Naive thymus-derived CD4-positive, alpha-beta T cell (primary cell): ENCODE measurements at regions not wholly inside any gene's neighbourhood (a gene's known extent, or its start where the extent isn't known, plus 50 kb on each side); places are given as distances from the start of the nearest gene placed in this dataset.
"Not testable (repeated sequence)": the region's sequence is repeated elsewhere in the genome, so short reads cannot be mapped to it uniquely, and the experiment has no call there.

Experiments
- ATAC-seq: fragments of 150-1000 bp; cut with Tn5 transposase; 2 replicates; pipeline ENCODE4 v1.10.0; 2021; ENCODE audit warnings: mild to moderate bottlenecking, moderate library complexity
- CTCF ChIA-PET: fragments of 350-600 bp; sonication (Branson Sonifier 250); formaldehyde crosslinking; loops from one replicate; lab custom pipeline; 2021; ENCODE audit warnings: antibody characterized with exemption; lab: Charles Lee
- POLR2A ChIA-PET: fragments of 350-600 bp; sonication (Branson Sonifier 250); formaldehyde crosslinking; loops from one replicate; lab custom pipeline; 2021; ENCODE audit warnings: antibody characterized with exemption, inconsistent platforms; lab: Charles Lee
- DNase-seq, 9 donors: peaks; one replicate each; pipeline versions ENCODE4 v3.0.0 to v3.0.0-alpha.2; 2020 to 2022; ENCODE audit warnings: mixed read lengths in 1 of 9
- H3K27ac ChIP-seq: one replicate; pipeline ENCODE4 v1.7.0; 2013; ENCODE audit warnings: mild to moderate bottlenecking, low read depth, low read length, moderate library complexity
- H3K27me3 ChIP-seq, 2 donors: one replicate each; pipeline ENCODE4 v1.7.0; 2013; ENCODE audit warnings: low read length in 2 of 2, mild to moderate bottlenecking in 2 of 2, moderate library complexity in 2 of 2; ENCODE audit not compliant: control insufficient read depth in 2 of 2, insufficient read depth in 2 of 2
- H3K36me3 ChIP-seq, 3 experiments: 1 replicate in 2 of 3; 2 replicates in 1 of 3; pipeline ENCODE4 v1.7.0; 2013; ENCODE audit warnings: low read length in 3 of 3, mild to moderate bottlenecking in 3 of 3, moderate library complexity in 1 of 3; ENCODE audit not compliant: insufficient read depth in 3 of 3, control insufficient read depth in 2 of 3
- H3K4me1 ChIP-seq, 2 donors: one replicate each; pipeline ENCODE4 v1.7.0; 2013; ENCODE audit warnings: low read length in 2 of 2, mild to moderate bottlenecking in 2 of 2, moderate library complexity in 1 of 2; ENCODE audit not compliant: control insufficient read depth in 2 of 2, insufficient read depth in 2 of 2
- H3K4me3 ChIP-seq: 2 replicates; pipeline ENCODE4 v1.7.0; 2013; ENCODE audit warnings: mild to moderate bottlenecking, low read length
- H3K9me3 ChIP-seq, 3 experiments: 1 replicate in 2 of 3; 2 replicates in 1 of 3; pipeline ENCODE4 v1.7.0; 2013; ENCODE audit warnings: low read length in 3 of 3; ENCODE audit not compliant: control insufficient read depth in 2 of 3
- H3K27ac Mint-ChIP-seq, 9 donors: one replicate each; pipeline ENCODE4 v1.8.0; 2020 to 2022; ENCODE audit warnings: mixed read lengths in 9 of 9, mild to moderate bottlenecking in 8 of 9, moderate library complexity in 5 of 9, inconsistent platforms in 2 of 9
- H3K27me3 Mint-ChIP-seq, 5 donors: one replicate each; pipeline ENCODE4 v1.8.0; 2021 to 2022; ENCODE audit warnings: mixed read lengths in 5 of 5, mild to moderate bottlenecking in 1 of 5
- H3K36me3 Mint-ChIP-seq, 5 donors: one replicate each; pipeline ENCODE4 v1.8.0; 2020 to 2022; ENCODE audit warnings: mixed read lengths in 5 of 5, mild to moderate bottlenecking in 3 of 5, inconsistent platforms in 1 of 5
- H3K4me1 Mint-ChIP-seq, 7 donors: one replicate each; pipeline ENCODE4 v1.8.0; 2020 to 2022; ENCODE audit warnings: mixed read lengths in 7 of 7, mild to moderate bottlenecking in 3 of 7, inconsistent platforms in 1 of 7
- H3K4me3 Mint-ChIP-seq, 10 donors: one replicate each; pipeline ENCODE4 v1.8.0; 2020 to 2022; ENCODE audit warnings: mild to moderate bottlenecking in 10 of 10, mixed read lengths in 10 of 10, moderate library complexity in 6 of 10, inconsistent platforms in 2 of 10
- H3K9me3 Mint-ChIP-seq, 11 donors: one replicate each; pipeline ENCODE4 v1.8.0; 2020 to 2022; ENCODE audit warnings: mixed read lengths in 11 of 11, mild to moderate bottlenecking in 4 of 11, inconsistent platforms in 1 of 11, moderate library complexity in 1 of 11
- intact Hi-C, 2 donors: fragments of 100-400 bp; cut with micrococcal nuclease; formaldehyde crosslinking; loops; one replicate each; pipeline ENCODE4 v1.15.1; 2023

- ATAC-seq (no peak), DNase-seq (no peak)
- Histone ChIP-seq H3K27me3 (no peaks in the 10 kb centered on the region), H3K4me3 (no peak overlapping the region), H3K36me3 (no peaks in the 10 kb centered on the region), H3K9me3 (no peaks in the 10 kb centered on the region), H3K27ac (no peak overlapping the region), H3K4me1 (no peaks in the 10 kb centered on the region)
- H3K4me1 Mint-ChIP-seq = peaks cover 0 to 1% (median 0%) of the 10 kb centered on the region in 7 donors
- intact Hi-C loops = no loop called here
- H3K36me3 Mint-ChIP-seq = no peaks in the 10 kb centered on the region
- no peak overlapping the region for H3K27ac Mint-ChIP-seq
- CTCF ChIA-PET = no interaction called here
- no peak overlapping the region for H3K4me3 Mint-ChIP-seq
- H3K9me3 Mint-ChIP-seq = peaks cover 0 to 14% (median 0%) of the 10 kb centered on the region in 11 donors
- POLR2A ChIA-PET = no interaction called here
- H3K27me3 Mint-ChIP-seq = no peaks in the 10 kb centered on the region
These were observed 1427.4 kb upstream of the ADGRL3 start for GRCh38 chr4:59772641-59773139.

DNA sequence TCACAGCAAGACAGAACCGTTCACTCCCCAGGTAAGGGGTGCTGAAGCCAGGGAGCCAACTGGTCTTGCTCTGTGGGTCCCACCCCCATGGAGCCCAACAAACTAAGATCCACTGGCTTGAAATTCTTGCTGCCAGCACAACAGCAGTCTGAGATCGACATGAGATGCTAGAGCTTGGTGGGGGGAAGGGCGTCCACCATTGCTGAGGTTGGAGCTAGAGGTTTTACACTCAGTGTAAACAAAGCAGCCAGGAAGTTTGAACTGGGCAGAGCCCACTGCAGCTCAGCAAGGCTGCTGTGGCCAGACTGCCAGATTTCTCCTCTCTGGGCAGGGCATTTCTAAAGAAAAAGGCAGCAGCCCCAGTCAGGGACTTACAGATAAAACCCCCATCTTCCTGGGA is 1419.9 kb upstream of the ADGRL3 start:
- H3K4me3 ChIP-seq, DNase-seq, H3K27ac Mint-ChIP-seq, ATAC-seq, H3K4me1 Mint-ChIP-seq, H3K27me3 Mint-ChIP-seq, POLR2A ChIA-PET, H3K36me3 ChIP-seq, CTCF ChIA-PET, H3K4me3 Mint-ChIP-seq, H3K4me1 ChIP-seq, H3K36me3 Mint-ChIP-seq, H3K27ac ChIP-seq, H3K9me3 ChIP-seq, intact Hi-C loops, H3K27me3 ChIP-seq: not testable (repeated sequence)
- H3K9me3 Mint-ChIP-seq = peaks cover 0 to 26% (median 11%) of the 10 kb centered on the region in 11 donors

DNA sequence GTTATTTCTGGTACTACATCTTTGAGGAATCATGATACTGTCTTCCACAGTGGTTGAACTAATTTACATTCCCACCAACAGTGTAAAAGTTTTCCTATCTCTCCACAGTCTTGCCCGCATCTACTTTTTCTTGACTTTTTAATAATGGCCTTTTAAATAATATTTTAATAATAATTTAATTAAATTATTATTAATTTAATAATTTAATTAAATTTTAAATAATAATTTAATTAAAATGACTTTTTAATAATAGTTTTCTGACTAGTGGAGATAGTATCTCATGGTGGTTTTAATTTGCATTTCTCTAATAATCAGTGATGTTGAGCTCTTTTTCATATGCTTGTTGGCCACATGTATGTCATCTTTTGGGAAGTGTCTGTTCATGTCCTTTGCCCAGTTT is 1395.0 kb upstream of the ADGRL3 start:
- Histone ChIP-seq H3K4me1 (no peaks in the 10 kb centered on the region), H3K36me3 (no peaks in the 10 kb centered on the region), H3K9me3 (no peaks in the 10 kb centered on the region), H3K27ac (no peak overlapping the region), H3K4me3 (no peak overlapping the region), H3K27me3 (no peaks in the 10 kb centered on the region)
- POLR2A ChIA-PET = no interaction called here
- H3K36me3 Mint-ChIP-seq = no peaks in the 10 kb centered on the region
- H3K4me3 Mint-ChIP-seq = no peak overlapping the region
- intact Hi-C loops = no loop called here
- CTCF ChIA-PET = no interaction called here
- no peaks in the 10 kb centered on the region for H3K4me1 Mint-ChIP-seq
- H3K27ac Mint-ChIP-seq = no peak overlapping the region
- DNase-seq = no peak
- ATAC-seq = no peak
- H3K9me3 Mint-ChIP-seq = peaks cover 2 to 23% (median 6%) of the 10 kb centered on the region in 11 donors
- H3K27me3 Mint-ChIP-seq = no peaks in the 10 kb centered on the region

DNA sequence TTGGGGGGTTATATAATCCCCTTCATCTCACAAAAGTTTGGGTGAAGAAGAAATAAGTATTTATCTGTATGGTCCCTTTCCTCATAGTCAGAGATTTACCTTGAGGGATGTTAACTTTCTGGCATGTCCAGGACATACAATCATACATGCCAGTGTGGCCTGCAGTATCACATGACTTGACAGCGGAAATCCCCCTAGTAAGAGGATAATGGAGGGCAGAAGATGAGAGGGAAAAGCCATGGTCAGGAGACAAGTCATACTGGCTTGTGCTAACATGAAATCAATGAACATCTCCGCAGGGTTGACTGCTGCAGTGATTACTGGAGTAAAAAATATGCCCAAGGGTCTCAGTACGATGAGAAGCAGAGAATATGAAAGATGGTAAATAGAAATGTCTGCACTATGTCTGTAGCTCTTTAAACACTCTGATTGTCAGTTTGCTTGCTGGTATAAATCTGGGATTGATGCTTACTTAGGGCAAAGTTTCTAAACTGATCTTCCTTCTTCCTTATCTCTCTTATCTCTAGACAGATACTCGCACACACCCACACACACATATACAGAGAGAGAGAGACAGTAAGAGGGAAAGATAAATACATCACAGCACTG is 1385.6 kb upstream of the ADGRL3 start:
- no peaks in the 10 kb centered on the region for H3K36me3 Mint-ChIP-seq
- Histone ChIP-seq H3K9me3 (no peaks in the 10 kb centered on the region), H3K4me3 (no peak overlapping the region), H3K36me3 (no peaks in the 10 kb centered on the region), H3K27ac (no peak overlapping the region), H3K27me3 (no peaks in the 10 kb centered on the region), H3K4me1 (no peaks in the 10 kb centered on the region)
- ChIA-PET CTCF (no interaction called here), POLR2A (no interaction called here)
- no peaks in the 10 kb centered on the region for H3K27me3 Mint-ChIP-seq
- H3K4me3 Mint-ChIP-seq = no peak overlapping the region
- H3K9me3 Mint-ChIP-seq = peaks cover 0 to 8% (median 0%) of the 10 kb centered on the region in 11 donors
- peak overlapping the region in 3 of 9 donors; percentile 14 to 66 (median 17) for H3K27ac Mint-ChIP-seq
- no peak for DNase-seq
- intact Hi-C loops = no loop called here
- H3K4me1 Mint-ChIP-seq = peaks cover 0 to 15% (median 3%) of the 10 kb centered on the region in 7 donors
- no peak for ATAC-seq

DNA sequence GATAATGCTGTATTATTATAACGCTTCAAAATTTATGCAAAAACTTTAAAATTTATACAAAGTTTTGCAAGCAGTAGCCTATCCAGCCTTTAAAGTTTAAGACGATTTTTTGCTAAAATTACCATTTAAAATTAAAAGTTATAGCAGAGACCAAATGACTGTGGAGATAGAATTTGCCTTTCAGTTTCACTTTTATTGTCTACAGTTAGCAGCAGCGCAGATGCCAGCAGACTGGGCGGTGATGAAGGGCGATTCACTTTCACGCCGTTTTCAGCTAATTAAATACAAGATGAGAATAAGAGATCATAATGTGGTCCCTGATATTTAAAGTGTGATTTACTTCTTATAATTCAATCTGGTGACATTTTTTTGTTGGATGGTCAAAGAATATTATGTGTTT is 1381.5 kb upstream of the ADGRL3 start:
- Mint-ChIP-seq H3K36me3 (no peaks in the 10 kb centered on the region), H3K9me3 (peaks cover 0 to 8% (median 0%) of the 10 kb centered on the region in 11 donors), H3K4me3 (peak overlapping the region in 9 of 10 donors; percentile 51 to 86 (median 79)), H3K4me1 (peaks cover 0 to 15% (median 3%) of the 10 kb centered on the region in 7 donors), H3K27ac (peak overlapping the region in 4 of 9 donors; percentile 49 to 76 (median 56)), H3K27me3 (no peaks in the 10 kb centered on the region)
- POLR2A ChIA-PET = no interaction called here
- intact Hi-C loops = no loop called here
- no peaks in the 10 kb centered on the region for H3K36me3 ChIP-seq
- H3K9me3 ChIP-seq = no peaks in the 10 kb centered on the region
- H3K27me3 ChIP-seq = no peaks in the 10 kb centered on the region
- CTCF ChIA-PET = no interaction called here
- H3K27ac ChIP-seq = no peak overlapping the region
- no peak for ATAC-seq
- DNase-seq = peak in 1 of 9 donors; percentile 3
- H3K4me1 ChIP-seq = no peaks in the 10 kb centered on the region
- H3K4me3 ChIP-seq = no peak overlapping the region

GRCh38 chr4:59823311-59823710 is 1376.8 kb upstream of the ADGRL3 start:
- intact Hi-C loops = no loop called here
- no peaks in the 10 kb centered on the region for H3K27me3 Mint-ChIP-seq
- H3K4me3 ChIP-seq = no peak overlapping the region

GRCh38 chr4:59825104-59825503 is 1375.0 kb upstream of the ADGRL3 start:
- intact Hi-C loops = no loop called here
- ChIA-PET POLR2A (no interaction called here), CTCF (no interaction called here)
- H3K27ac Mint-ChIP-seq = no peak overlapping the region
- Histone ChIP-seq H3K9me3 (no peaks in the 10 kb centered on the region), H3K27me3 (no peaks in the 10 kb centered on the region), H3K4me3 (no peak overlapping the region), H3K27ac (no peak overlapping the region), H3K36me3 (no peaks in the 10 kb centered on the region), H3K4me1 (no peaks in the 10 kb centered on the region)
- ATAC-seq = no peak
- peaks cover 0 to 4% (median 0%) of the 10 kb centered on the region in 11 donors for H3K9me3 Mint-ChIP-seq
- no peak overlapping the region for H3K4me3 Mint-ChIP-seq
- no peaks in the 10 kb centered on the region for H3K27me3 Mint-ChIP-seq
- H3K36me3 Mint-ChIP-seq = no peaks in the 10 kb centered on the region
- no peak for DNase-seq
- peaks cover 0 to 4% (median 0%) of the 10 kb centered on the region in 7 donors for H3K4me1 Mint-ChIP-seq

More at GRCh38 chr4:59823311-59823710, 1376.8 kb upstream of the ADGRL3 start:
- H3K36me3 ChIP-seq = no peaks in the 10 kb centered on the region
- no peak for ATAC-seq
- H3K27me3 ChIP-seq = no peaks in the 10 kb centered on the region
- H3K9me3 Mint-ChIP-seq = peaks cover 0 to 4% (median 0%) of the 10 kb centered on the region in 11 donors
- H3K4me1 Mint-ChIP-seq = peaks cover 0 to 4% (median 0%) of the 10 kb centered on the region in 7 donors
- no peaks in the 10 kb centered on the region for H3K36me3 Mint-ChIP-seq
- no peak for DNase-seq
- H3K4me1 ChIP-seq = no peaks in the 10 kb centered on the region
- ChIA-PET CTCF (no interaction called here), POLR2A (no interaction called here)
- H3K4me3 Mint-ChIP-seq = no peak overlapping the region
- H3K27ac Mint-ChIP-seq = no peak overlapping the region
- H3K27ac ChIP-seq = no peak overlapping the region
- H3K9me3 ChIP-seq = no peaks in the 10 kb centered on the region
